SW 1271 (cell line): ENCODE measurements at regions not wholly inside any gene's neighbourhood (a gene's known extent, or its start where the extent isn't known, plus 50 kb on each side); places are given as distances from the start of the nearest gene placed in this dataset.

Experiments
- DNase-seq, 2 experiments: peaks; one replicate each; lab custom pipeline; 2025; lab: John Stamatoyannopoulos, UW

GRCh38 chr16:64410306-64410705, 711.6 kb downstream of the CDH11 start:
- no peak for DNase-seq

GRCh38 chr16:64409783-64410210, 712.1 kb downstream of the CDH11 start:
- no peak for DNase-seq

- no peak for DNase-seq
Observed at GRCh38 chr16:64408699-64409098, 713.2 kb downstream of the CDH11 start.

GRCh38 chr16:64406770-64407181, 715.1 kb downstream of the CDH11 start:
- DNase-seq = no peak

GRCh38 chr16:64403352-64403751, 718.5 kb downstream of the CDH11 start:
- no peak for DNase-seq

- DNase-seq = no peak
Observed at GRCh38 chr16:64398793-64399192, 723.1 kb downstream of the CDH11 start.

GRCh38 chr16:64397945-64398508, 723.8 kb downstream of the CDH11 start:
- no peak for DNase-seq

GRCh38 chr16:64397042-64397441, 724.8 kb downstream of the CDH11 start:
- no peak for DNase-seq

- DNase-seq = no peak
Observed at GRCh38 chr16:64394061-64394460, 727.8 kb downstream of the CDH11 start.

- no peak for DNase-seq
Observed at GRCh38 chr16:64392456-64392855, 729.4 kb downstream of the CDH11 start.

- DNase-seq = no peak
Observed at GRCh38 chr16:64391063-64391600, 730.7 kb downstream of the CDH11 start.

- no peak for DNase-seq
Observed at GRCh38 chr16:64390102-64390501, 731.8 kb downstream of the CDH11 start.

- no peak for DNase-seq
Observed at GRCh38 chr16:64384636-64385035, 737.2 kb downstream of the CDH11 start.

- DNase-seq = no peak
Observed at GRCh38 chr16:64381979-64382378, 739.9 kb downstream of the CDH11 start.

- DNase-seq = no peak
Observed at GRCh38 chr16:64380751-64381150, 741.1 kb downstream of the CDH11 start.

GRCh38 chr16:64375391-64375980, 746.4 kb downstream of the CDH11 start:
- DNase-seq = no peak

GRCh38 chr16:64370112-64370511, 751.8 kb downstream of the CDH11 start:
- no peak for DNase-seq

GRCh38 chr16:64365448-64365931, 756.4 kb downstream of the CDH11 start:
- no peak for DNase-seq

- DNase-seq = no peak
Observed at GRCh38 chr16:64364894-64365293, 757.0 kb downstream of the CDH11 start.

GRCh38 chr16:64364416-64364815, 757.4 kb downstream of the CDH11 start:
- no peak for DNase-seq

- no peak for DNase-seq
Observed at GRCh38 chr16:64364016-64364415, 757.8 kb downstream of the CDH11 start.

- no peak for DNase-seq
Observed at GRCh38 chr16:64363039-64363438, 758.8 kb downstream of the CDH11 start.

GRCh38 chr16:64362193-64362592, 759.7 kb downstream of the CDH11 start:
- no peak for DNase-seq

- DNase-seq = no peak
Observed at GRCh38 chr16:64361753-64362152, 760.1 kb downstream of the CDH11 start.
